Fibroblast of peridontal ligament (primary cell): ENCODE measurements at regions not wholly inside any gene's neighbourhood (a gene's known extent, or its start where the extent isn't known, plus 50 kb on each side); places are given as distances from the start of the nearest gene placed in this dataset.
A peak's percentile ranks its signal among the peaks of the same experiment; 100 is the strongest.
"Not testable (repeated sequence)": the region's sequence is repeated elsewhere in the genome, so short reads cannot be mapped to it uniquely, and the experiment has no call there.

Experiments used
- DNase-seq: peaks from one replicate; pipeline ENCODE4 v3.0.0-alpha.2; 2010; ENCODE audit errors: extremely low read depth

DNA sequence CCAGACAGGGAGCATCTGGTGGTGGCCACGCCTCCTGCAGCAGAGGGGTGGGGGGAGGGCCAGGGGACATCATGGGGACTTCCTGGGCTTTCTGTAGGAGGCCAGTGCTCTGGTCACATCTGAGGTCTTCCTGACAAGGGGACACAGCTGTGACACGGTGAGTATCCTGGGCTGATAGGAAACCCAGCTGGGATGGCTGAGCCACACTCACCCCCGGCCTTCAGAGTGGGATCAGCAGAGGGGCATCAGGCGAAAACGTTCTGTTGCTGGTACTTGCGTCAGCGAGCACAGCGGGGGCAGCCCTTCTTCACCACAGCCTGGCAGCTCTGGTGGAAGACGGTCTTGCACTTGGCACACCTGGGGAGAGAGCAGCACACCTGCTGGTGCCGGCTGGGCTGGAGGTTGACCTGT, 122.9 kb upstream of the SMURF2 start:
- DNase-seq = no peak

DNA sequence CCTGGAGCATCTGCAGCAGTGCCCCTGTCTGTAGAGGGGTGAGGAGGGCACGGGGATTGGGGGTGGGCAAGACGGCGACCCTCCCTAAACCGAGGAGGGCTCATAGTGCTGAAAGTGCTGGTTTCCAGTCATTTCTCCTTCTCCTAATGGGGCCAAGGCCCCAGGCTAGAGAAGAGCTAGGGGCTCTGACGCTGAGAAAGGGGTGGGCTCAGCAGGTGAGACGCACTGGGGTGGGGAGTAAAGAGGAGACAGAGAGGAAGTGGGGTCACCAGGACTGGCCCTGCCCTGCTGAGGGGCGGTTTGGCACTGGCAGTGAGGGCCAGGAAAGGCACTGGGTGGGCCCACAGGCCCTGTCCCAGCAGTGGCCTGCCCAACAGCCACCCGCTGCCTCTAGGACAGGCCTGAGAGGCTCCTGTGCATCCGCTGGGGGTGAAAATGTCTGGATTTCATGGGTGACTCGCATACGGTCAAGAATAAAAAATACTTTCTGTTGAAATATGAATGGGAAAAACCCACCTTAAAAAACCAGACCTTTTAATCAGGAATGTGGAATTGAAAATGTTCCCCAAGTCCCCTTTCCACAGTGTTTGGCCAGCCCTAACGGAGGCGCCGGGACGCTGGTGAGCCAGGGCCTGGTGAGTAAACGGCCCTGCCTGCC, 122.4 kb upstream of the SMURF2 start:
- no peak for DNase-seq

DNA sequence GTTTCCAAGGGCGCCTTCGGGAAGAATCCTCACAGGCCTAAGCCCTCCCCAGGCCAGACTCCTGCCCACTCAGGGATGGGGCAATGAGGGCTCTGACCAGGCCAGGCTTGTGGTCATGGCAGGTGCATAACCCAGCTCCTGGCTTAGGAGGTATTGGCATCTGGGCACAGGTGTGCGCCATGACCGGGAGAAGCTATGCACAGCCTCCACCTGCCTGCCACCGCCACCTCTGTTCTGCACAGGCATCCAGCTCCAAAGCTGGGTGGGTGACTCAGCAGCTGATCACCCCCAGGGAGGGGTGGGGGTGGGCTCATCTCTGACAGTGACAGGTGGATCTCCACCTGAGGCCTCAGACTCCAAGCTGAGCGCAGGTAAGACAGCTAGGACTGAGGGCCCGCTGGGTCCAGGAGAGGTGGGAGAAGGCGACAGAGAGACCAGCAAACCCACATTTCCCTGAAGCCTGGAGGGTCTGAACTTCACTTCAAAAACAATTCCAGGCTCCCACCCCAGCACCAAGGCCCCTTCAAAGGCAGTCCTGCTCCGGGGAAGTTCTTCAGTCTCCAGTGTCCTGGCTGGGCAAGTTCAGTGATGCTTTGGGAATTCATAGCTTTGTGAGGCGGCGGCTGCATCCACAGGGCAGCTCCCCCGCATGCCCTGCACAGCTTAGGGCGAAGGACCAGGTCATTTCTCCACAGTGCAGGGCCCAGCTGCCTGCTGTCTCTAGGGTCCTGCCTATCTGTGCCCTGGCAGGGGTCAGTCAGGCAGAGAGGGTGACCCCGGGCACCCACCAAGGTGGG, 121.6 kb upstream of the SMURF2 start:
- DNase-seq = no peak

DNA sequence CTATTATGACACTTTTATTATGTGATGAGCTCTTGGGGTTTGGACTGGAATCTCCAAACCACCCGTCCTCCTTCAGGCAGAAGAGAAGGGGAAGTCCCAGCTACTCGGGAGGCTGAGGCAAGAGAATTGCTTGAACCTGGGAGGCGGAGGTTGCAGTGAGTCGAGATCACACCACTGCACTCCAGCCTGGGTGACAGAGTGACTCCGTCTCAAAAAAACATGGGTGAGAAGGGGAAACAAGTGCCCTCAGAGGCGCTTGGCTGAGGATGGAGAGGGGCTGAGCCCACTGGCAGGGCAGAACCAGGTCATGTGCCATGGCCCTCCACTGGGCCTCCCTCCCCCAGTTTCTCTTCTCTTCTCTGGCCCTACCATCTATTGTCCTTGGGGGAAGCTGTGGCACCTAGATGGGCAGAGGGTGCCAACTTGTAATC, 120.9 kb upstream of the SMURF2 start:
- DNase-seq = no peak

DNA sequence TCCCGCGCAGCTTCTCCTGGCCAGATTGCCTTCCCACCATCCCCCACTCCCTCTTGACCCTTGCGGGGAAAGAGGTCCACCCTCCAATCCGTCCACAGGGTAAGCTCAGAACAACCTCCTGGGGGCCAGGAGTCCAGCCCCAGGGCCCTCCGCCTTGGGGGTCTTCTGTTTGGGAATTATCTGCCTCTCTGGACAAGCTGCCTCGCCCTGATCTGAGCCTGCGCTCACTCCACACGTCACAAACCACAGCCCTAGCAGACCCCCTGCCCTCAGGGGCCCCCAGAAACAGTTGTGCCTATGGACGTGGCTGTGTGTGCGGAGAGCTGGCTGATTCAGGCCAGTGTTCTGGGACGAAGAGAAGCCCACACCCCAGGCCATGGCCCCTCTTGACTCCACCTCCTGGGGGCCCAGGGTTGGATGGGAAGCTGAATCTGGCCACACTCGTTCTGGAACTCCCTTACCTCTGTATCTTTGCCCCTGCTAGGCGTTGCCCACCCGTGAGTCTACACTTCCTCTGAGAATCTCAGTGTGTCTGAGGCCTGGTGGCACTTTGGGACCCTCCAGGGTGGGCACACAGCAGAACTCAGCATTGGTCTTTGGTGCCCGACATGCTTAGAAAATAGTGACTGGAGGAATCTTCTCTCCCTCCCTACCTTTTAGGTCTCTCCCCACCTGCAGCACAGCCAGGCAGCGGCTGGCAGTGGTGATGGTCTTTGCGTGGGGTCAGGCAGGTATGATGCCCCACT, 119.9 kb upstream of the SMURF2 start:
- no peak for DNase-seq

DNA sequence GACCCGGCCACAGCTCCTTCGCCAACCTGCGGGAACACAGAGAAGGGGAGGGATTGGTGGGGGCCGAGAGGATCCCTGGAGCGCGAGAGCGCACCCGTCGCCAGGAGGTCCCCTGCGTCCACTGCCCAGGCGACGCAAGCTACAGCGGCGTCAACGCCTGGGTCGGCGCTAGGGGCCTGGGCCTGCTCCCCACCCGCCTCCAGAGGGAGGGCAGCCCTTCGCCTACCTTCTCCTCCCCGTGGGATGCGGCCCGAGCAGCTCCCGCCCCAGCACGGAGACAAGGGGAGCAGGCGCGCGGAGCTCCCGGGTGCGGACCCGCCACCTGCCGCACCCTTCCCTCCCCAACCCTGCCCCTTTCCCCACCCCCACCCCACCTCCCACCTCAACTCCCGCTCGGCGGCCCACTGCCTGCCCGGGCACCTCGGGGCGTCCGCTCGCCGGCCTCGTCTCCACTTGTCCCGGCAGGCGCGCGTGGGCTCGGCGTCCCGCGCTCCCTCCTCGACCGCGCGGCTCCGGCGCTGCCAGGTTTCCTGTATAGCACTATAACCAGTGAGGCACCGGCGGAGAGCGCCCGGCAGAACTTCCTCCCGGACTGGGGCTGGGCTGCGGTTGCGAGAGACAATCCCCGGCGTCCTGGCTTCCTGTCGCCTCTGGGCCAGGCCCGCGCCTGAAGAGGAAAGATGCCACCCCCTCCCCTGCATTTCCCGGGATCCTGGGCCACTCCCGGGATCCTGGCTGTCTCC, 119.1 kb upstream of the SMURF2 start:
- DNase-seq = no peak

DNA sequence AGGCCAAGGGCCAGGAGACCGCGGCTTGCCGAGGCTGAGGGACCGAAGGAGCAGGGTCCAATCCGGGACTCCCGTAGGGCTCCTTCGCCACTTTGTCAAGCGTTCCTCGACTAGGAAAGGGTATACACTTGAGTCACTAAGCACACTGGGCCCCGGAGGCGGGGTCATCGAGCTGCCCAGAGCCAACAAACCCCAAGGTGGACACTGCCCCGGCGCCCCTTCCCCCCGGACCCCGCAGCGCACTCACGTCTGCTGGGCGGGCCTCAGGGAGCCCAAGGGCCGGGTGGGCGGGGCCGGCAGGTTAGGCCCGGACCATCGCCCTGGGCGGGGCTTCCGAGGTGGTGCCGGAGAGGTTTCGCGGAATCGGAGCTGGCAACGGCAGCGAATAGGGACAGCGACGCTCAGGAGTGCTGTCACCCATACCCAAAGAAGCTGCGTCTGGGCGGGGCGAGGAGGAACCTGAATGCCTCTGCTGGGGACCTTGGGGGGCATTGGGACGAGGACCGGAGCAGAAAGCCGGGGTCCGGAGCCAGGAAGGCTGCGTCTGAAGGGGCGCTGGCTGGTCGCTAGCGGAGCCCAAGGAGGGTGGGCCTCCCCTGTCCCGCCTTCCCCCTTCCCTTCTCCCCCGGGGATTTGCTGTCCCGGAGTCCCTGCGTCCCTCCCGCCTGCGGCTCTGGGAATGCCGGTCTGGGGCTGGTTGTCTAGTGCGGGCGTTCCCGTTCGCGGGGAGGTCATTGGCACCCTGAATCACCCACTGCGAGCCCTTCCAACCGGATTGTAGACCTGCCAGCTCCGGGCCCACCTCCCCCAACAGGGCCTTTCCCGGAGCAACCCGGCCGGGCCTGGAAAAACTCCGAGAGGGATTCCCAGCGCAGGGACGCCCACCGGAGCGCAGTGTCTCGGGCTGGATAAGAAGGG, 118.2 kb upstream of the SMURF2 start:
- DNase-seq = no peak

DNA sequence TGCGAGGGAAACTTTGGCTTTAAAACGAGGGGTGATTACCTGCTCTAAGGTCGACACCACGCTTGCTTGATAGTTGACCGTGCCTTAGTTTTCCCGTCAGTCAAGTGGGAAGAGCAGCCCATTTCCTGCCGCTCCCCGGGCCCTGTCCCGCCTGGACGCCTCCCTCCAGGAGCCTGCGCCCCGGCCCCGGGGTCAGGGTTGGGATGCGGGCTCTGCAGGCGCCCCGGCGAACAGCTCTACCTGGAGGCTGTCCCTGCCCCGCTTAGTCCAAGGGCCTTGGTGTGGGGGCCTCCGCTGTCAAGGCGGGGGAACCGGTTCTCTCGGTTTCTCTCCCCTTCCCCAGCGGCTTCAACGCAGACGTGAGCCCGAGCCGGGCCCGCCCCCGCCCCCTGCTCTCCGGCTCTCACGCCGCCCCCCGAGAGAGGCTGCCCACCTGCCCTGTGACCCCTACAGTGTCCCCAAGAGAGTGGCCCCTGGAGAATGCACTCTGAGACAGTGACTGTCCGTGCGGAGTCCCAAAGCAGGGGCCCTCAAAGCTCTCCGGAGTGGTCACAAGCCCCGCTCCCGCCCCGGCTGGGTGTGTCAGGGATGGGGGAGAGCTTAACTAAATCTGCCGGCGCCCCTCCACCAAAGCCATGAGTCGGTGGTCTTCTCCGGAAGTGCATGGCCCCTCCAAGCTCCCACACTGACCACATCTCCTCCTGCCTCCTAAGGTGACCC, 117.4 kb upstream of the SMURF2 start:
- no peak for DNase-seq

DNA sequence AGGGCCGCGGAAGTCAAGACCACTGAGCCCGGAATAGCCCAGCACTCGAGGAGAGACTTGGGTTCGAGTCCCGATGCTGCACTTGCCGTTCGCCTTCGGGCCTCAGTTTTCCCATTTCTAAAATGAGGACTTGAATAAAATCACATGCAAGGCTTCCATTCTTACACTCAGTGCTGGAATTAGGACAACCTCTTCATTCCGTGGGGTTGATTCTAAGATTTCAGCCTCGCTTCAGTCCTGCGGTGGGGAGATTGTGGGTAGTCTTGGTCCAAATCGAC, 116.9 kb upstream of the SMURF2 start:
- not testable (repeated sequence) for DNase-seq

DNA sequence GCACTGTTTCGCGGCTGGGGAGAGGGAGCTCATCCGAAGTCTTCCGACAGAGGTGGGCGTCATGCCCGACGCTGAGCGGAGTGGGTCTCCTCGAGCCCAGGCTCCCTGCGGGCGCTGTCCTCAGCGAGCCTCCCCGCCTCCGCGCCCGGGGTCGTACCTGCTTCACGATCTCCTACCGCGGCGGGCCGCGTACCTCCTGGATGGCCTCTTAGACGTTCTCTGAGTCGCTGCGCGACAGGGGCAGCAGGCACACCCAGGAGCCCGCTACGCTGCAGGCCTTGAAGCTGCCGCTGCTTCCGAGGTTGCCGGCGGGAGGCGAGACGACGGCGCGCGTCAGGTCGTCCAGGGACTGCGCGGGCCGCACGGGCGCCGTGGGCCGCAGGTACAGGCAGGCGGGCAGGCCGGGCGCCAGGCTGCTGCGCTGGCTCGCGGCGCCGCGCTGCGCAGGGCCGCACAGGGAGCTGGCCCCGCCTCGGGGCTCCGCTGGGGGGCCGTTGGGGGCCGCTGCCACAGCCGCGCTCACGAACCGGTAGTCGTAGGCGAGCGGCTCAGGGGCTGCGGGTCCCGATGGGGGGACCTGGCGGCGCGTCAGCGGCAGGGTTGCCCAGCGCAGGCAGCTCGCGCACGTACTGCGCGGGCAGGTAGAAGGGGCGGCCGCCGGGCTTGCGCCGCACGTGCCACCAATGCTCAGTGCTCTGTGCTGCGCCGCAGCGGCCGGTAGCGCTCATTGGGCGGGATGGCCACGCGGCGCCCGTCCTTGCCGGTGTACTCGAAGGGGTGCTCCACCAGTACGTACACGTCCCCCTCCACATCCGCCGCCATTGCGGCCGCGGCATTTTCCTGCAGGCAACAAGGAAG, 116.4 kb upstream of the SMURF2 start:
- no peak for DNase-seq

DNA sequence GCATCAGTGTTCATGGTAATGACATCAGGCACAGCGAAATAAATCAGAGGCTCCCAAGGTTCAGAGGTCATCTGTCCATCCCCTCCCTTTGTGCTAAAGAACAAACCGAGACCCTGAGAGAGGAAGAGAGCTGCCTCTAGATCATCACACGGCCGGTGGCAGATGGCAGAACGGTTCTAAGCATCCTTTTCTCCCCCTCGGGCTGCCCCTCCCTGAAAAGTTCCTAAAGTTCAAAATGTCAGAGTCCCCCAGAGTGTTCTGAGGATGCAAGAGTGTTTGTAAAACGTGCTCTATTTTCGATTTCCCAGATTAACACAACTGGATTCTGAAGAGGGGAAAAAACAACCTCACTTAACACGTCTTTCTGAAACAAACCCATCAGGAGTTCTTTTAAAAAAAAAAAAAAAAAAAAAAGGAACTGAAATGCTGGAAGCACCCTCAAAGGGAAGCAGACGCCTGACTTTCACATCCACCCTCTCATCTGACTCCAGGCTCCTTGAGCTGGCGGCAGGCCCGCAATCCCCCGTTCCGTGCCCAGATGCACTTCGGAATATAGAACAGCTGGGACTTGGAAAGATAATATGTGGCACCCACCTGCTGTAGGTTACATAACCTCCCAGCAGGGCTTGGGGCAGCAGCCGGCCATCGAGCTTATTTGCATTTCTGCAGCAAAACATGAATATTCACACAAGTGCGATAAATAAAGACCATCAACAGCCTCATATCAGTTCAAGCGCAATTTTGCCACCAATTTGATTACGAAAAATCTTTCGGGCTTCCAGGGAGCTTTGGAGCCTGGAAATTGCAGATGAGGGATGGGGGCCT, 115.5 kb upstream of the SMURF2 start:
- peak; percentile 14 for DNase-seq

DNA sequence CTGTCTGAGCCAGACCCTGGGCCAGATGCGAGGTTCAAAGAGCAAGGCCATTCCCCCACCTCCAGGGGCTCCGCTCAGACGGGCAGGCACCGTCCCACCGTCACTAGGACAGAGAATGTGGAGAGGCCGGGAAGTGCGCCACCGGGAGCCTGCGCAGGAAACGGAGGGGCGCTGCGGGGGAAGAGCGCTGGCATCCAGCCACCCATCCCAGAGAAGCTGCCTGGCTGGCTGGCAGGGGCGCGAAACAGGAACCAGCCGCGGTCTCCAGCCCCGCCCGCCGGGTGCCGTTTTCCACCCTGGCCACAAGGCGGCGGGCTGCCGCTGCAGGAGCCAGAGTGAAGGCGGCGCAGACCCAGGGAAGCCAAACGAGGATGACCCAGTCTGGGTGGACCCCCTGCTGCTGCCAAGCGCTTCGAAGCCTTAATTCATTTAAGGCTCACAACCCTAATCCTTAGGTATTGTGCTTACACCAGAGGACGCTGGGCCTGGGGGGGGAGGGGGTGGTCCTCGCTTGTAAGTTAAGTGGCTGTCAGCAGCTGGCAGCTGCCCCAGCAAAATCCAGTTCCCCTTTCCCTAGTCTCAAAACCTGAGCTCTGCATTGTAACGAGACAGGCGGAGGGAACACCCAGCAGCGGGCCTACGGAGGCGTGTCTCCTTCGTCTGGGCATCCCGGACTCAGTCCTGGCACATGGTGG, 114.8 kb upstream of the SMURF2 start:
- DNase-seq = peak; percentile 67

DNA sequence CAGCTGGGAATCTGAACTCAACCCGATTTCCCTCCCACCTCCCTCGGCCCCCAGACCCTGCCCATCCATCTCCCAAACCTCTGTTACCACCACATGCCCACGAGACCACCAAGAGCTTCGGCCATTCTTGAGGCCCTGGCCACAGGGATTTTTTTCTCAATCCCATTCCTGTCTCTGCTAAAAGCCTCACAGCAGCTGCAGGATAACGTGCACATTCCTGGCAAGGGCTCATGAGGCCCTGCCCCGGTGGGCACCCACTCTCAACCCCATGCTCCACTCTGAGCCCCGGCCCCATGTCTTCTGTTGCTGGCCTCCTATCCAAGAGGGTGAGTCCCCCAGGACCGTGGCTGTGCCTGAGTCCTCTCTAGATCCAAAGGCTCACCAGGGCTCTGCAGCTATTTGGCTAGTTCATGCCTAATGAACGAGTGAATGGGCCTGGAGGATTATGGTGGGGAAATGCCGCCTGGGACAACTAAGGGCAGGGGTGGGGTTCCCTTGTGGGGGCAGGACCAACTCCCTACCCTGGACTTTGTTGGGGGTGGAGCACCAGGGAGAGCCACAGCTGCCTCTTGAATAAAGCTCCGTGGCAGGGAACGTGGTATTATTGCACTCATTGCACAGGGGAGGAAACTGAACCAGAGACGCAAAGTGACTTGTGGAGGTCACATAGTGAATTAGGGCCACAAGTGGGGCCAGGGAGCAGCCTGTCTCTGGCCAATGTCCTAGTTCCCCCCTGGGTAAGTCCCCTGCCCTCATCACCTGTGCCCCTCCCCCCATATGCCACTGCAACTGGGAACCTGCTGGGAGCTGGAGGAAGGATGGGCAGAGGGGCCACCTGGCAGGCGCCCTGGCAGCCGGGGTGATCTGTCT, 113.8 kb upstream of the SMURF2 start:
- DNase-seq = no peak

DNA sequence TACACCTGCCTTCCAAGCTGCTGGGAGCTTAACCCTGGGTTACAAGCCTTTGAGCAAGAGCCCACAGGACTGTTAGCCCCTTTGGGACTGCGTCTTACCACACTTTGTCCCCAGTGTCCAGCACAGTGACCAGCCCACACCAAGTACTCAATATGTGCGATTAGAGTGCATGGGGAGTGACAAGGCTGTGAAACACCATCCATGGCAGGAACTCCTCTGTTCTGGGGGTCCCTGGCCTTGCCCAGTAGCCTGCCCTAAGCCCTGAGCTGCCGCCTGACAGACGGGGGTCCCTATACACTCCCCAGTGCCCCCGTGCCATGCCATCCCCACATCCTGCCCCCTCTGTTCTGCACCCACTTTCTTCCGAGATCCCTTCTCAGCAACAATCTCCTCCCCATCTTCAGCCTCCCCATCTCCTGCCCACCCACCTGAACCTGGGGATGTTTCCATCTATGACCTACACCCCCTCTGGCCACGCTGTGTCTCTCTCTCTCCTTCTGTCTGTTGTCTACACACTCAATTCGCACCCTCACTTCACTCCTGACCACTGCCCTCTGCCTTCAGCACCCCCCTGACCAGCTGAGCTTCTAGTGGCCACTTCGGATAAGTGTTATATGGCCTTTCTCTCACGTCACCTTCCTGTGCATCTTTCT, 112.9 kb upstream of the SMURF2 start:
- no peak for DNase-seq

DNA sequence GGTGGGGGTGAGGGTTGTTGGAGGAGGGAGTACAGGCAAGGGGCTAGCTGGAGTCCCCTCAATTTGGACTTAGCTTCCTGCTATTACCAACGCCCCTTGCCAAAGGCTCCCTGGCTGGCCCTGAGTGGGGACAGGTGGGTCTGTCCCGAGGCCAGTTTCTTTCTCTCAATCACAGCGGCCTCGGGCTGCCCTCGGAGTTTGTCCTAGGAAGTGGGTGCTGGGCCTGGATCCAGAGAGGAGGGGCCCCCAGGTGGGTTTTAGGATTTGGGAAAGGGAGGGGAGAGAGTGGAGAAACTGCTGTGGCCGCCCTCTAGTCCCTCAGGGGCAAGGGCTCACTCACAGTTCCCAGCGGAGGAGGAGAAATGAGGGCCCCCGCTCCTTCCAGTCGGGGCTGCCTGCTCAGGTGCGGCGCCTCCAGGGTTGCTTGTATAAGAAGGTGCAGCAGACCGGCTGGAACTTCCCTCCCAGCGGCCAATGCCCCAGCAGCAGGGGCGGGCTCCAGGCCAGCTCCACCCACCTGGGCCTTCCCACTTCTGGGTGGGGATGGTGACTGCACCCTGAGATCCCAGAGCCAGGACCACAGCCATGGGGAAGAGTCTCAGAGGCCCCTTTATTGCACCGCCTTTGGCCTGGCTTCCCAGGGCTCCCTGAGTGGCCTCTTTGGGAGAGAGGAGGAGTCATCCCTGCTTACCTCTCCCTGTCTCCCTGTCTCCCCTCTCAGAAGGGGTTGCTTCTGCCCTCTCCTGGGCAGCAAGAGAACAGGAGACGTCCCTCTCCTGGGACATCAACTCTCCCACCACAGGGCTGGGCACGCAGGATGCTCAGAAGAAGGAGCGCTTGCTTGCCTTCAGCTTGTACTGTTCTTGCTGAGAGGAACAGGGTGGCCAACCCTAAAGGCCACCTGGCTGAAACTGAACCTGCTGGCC, 112.0 kb upstream of the SMURF2 start:
- DNase-seq = peak; percentile 18
